HG03159 (cell line): ENCODE measurements at regions not wholly inside any gene's neighbourhood (a gene's known extent, or its start where the extent isn't known, plus 50 kb on each side); places are given as distances from the start of the nearest gene placed in this dataset.

Source experiments
- ATAC-seq: cut with Tn5 transposase; IDR thresholded peaks from one replicate; pipeline ENCODE4 v1.9.1; 2021; ENCODE audit warnings: mild to moderate bottlenecking, moderate library complexity; ENCODE audit not compliant: unreplicated experiment

- no peak for ATAC-seq
Observed at GRCh38 chr2:121860033-121860757, 104.7 kb downstream of the TSN start.

GRCh38 chr2:121860758-121861227 is 105.3 kb downstream of the TSN start:
- no peak for ATAC-seq

- no peak for ATAC-seq
Observed at GRCh38 chr2:121862286-121862685, 106.8 kb downstream of the TSN start.

GRCh38 chr2:121865914-121866313 is 110.5 kb downstream of the TSN start:
- ATAC-seq = no peak

GRCh38 chr2:121866789-121867188 is 111.3 kb downstream of the TSN start:
- ATAC-seq = no peak

GRCh38 chr2:121868652-121869051 is 113.2 kb downstream of the TSN start:
- no peak for ATAC-seq

- ATAC-seq = no peak
Observed at GRCh38 chr2:121869363-121869762, 113.9 kb downstream of the TSN start.

GRCh38 chr2:121869873-121870272 is 114.4 kb downstream of the TSN start:
- no peak for ATAC-seq

GRCh38 chr2:121872651-121873050 is 117.2 kb downstream of the TSN start:
- ATAC-seq = no peak

- no peak for ATAC-seq
Observed at GRCh38 chr2:121873864-121874263, 118.4 kb downstream of the TSN start.

GRCh38 chr2:121875585-121876185 is 120.2 kb downstream of the TSN start:
- ATAC-seq = no peak

- ATAC-seq = no peak
Observed at GRCh38 chr2:121877366-121877765, 121.9 kb downstream of the TSN start.

- no peak for ATAC-seq
Observed at GRCh38 chr2:121880283-121880682, 124.8 kb downstream of the TSN start.

- ATAC-seq = no peak
Observed at GRCh38 chr2:121881038-121881437, 125.6 kb downstream of the TSN start.

GRCh38 chr2:121881950-121882349 is 126.5 kb downstream of the TSN start:
- ATAC-seq = no peak

GRCh38 chr2:121884078-121884477 is 128.6 kb downstream of the TSN start:
- ATAC-seq = no peak

GRCh38 chr2:121884511-121884921 is 129.1 kb downstream of the TSN start:
- no peak for ATAC-seq

GRCh38 chr2:121886059-121886458 is 130.6 kb downstream of the TSN start:
- no peak for ATAC-seq

GRCh38 chr2:121887513-121888188 is 132.2 kb downstream of the TSN start:
- ATAC-seq = peak; percentile 23

GRCh38 chr2:121888189-121888557 is 132.7 kb downstream of the TSN start:
- peak; percentile 92 for ATAC-seq

GRCh38 chr2:121890041-121890440 is 134.6 kb downstream of the TSN start:
- no peak for ATAC-seq
